ENCODE measurements at regions not wholly inside any gene's neighbourhood (a gene's known extent, or its start where the extent isn't known, plus 50 kb on each side); places are given as distances from the start of the nearest gene placed in this dataset.
"Not testable (repeated sequence)": the region's sequence is repeated elsewhere in the genome, so short reads cannot be mapped to it uniquely, and the experiment has no call there.

DNA sequence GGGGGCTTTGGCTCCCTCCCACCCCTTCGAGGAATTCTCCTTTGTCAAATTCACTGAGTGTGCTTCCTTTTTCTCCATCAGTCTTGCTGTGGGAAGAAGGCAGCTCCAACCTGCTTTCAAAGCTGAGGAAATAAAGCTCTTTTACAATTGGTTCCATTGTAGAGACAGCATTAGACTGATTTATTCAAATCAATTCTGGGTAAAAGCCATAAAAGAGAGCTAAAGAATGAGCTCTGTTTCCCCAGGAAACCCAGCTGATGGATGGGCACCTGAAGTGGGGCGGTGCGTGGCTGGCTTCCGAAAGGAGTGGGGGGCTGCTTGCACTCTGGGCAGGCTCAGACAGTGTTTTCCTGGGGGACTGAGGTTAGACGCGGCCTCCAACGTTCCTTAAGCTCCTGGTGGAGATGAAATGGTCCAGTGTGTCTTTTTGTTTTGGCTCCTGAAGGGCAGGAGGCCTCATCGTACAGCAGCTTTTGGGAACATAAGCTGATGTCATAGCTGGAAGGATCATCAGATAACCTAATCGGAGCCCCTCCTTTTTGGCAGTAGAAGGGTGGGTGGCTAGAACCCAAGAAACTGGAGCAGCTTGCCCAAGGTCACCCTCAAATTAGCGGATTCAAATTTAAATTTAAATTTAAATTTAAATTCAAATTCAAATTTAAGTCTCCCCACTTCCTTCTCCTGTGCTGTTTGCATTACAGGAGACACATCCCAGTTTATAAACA, 128.5 kb upstream of the EEF2KMT start:
- H3K9me3 Mint-ChIP-seq, result no peaks in the 10 kb centered on the region
- H3K4me3 Mint-ChIP-seq, result no peak overlapping the region
- peaks cover 32% of the 10 kb centered on the region for H3K27me3 Mint-ChIP-seq (ENCODE audit: low read depth)
- peaks cover 10% of the 10 kb centered on the region for H3K4me1 Mint-ChIP-seq
- H3K36me3 Mint-ChIP-seq (ENCODE audit: low read depth), result no peaks in the 10 kb centered on the region
- DNase-seq (ENCODE audit: low read depth, low spot score), result no peak
- TF ChIP-seq, protein P1, sequence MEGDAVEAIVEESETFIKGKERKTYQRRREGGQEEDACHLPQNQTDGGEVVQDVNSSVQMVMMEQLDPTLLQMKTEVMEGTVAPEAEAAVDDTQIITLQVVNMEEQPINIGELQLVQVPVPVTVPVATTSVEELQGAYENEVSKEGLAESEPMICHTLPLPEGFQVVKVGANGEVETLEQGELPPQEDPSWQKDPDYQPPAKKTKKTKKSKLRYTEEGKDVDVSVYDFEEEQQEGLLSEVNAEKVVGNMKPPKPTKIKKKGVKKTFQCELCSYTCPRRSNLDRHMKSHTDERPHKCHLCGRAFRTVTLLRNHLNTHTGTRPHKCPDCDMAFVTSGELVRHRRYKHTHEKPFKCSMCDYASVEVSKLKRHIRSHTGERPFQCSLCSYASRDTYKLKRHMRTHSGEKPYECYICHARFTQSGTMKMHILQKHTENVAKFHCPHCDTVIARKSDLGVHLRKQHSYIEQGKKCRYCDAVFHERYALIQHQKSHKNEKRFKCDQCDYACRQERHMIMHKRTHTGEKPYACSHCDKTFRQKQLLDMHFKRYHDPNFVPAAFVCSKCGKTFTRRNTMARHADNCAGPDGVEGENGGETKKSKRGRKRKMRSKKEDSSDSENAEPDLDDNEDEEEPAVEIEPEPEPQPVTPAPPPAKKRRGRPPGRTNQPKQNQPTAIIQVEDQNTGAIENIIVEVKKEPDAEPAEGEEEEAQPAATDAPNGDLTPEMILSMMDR (conservative IDR thresholded peaks at IDR 0.05), result no peak
- no peak overlapping the region for H3K27ac Mint-ChIP-seq (ENCODE audit: unreplicated experiment)

DNA sequence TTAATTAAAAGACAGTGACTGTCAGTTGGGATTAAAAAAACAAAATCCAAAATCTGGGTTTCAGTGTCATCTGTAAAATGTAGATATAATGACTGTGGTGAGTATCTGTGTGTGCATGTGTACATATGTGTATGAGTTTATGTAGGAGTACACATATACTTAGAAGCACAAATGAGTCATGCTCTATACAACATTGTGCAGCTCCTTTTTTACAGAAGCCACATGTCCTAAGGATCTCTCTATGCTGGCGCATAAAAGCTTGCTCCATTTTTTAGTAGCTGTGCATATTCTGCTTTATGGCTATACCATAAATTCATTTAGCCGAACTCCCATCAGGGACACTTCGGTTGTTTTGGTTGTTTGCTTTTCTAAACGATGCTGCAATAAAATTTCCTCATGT, 125.2 kb upstream of the EEF2KMT start:
- no peak for DNase-seq (ENCODE audit: low read depth, low spot score)
- Mint-ChIP-seq H3K4me1 (peaks cover 10% of the 10 kb centered on the region), H3K36me3 (ENCODE audit: low read depth) (no peaks in the 10 kb centered on the region), H3K4me3 (no peak overlapping the region), H3K27ac (ENCODE audit: unreplicated experiment) (no peak overlapping the region), H3K9me3 (peaks cover 3% of the 10 kb centered on the region), H3K27me3 (ENCODE audit: low read depth) (peaks cover 34% of the 10 kb centered on the region)
- TF ChIP-seq, protein P1 (conservative IDR thresholded peaks at IDR 0.05), result no peak

DNA sequence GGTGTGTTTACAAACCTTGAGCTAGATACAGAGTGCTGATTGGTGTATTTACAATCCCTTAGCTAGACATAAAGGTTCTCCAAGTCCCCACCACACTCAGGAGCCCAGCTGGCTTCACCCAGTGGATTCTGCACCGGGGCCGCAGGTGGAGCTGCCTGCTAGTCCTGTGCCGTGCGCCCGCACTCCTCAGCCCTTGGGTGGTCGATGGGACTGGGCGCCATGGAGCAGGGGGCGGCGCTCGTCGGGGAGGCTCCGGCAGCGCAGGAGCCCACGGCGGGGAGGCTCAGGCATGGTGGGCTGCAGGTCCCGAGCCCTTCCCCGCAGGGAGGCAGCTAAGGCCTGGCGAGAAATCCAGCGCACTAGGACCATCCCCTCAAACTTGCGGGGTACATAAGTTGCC, 124.2 kb upstream of the EEF2KMT start:
- DNase-seq (ENCODE audit: low read depth, low spot score); H3K9me3 Mint-ChIP-seq; H3K36me3 Mint-ChIP-seq (ENCODE audit: low read depth); H3K27ac Mint-ChIP-seq (ENCODE audit: unreplicated experiment); H3K4me3 Mint-ChIP-seq: not testable (repeated sequence)
- Mint-ChIP-seq H3K4me1 (peaks cover 10% of the 10 kb centered on the region), H3K27me3 (ENCODE audit: low read depth) (peaks cover 38% of the 10 kb centered on the region)

DNA sequence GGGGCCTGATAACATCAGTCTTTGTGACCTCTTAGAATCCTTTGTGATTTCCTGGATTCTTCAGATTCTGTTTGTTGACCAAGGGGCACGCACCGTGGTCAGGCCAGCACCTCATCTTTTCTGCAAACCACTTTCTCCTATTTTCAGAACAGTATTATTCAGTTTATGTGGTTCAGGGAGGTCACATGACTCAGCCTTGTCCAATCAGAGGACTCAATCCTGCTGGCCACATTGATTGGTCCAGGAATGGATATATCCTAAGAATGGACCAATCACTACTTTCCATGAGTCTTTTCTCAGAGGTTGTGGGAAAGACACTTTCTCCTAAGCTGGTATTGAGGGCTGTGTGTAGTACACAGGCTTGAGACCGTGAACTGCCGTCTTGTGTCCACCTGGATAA, 123.1 kb upstream of the EEF2KMT start:
- peaks cover 7% of the 10 kb centered on the region for H3K4me1 Mint-ChIP-seq
- no peak overlapping the region for H3K27ac Mint-ChIP-seq (ENCODE audit: unreplicated experiment)
- H3K4me3 Mint-ChIP-seq, result no peak overlapping the region
- H3K27me3 Mint-ChIP-seq (ENCODE audit: low read depth), result peaks cover 41% of the 10 kb centered on the region
- H3K36me3 Mint-ChIP-seq (ENCODE audit: low read depth), result no peaks in the 10 kb centered on the region
- H3K9me3 Mint-ChIP-seq, result peaks cover 3% of the 10 kb centered on the region
- no peak for DNase-seq (ENCODE audit: low read depth, low spot score)
- TF ChIP-seq, protein P1 (conservative IDR thresholded peaks at IDR 0.05), result no peak

DNA sequence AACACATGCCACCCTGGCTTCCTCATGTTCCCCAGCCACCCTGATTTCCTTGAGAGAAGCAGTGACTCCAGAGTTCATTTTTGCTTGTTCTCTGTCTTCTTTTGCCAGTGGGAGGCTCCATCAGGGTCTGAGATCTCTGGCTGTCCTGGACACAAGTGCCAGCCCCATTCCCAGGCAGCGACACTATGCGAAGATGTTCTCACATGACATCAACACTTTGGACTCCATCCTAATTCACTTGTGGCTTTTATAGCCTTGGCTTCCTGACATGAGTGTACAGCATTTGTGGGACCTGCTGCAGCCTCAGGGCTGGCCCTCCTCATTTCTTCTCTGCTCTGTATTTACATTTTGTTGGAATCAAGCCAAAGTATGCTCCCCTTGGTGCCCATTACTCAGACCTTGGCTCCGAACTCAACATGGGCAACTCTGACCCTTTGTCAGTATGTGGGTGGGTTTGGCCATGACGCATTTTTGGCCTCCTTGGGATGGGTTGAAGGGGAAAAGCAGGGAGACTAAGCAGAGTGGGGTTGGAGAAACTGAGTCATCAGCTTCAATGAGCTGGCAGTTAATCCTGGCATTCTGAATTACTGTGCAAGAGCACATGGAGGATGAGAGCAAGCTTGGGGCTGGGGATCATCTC, 119.0 kb upstream of the EEF2KMT start:
- TF ChIP-seq, protein P1 (conservative IDR thresholded peaks at IDR 0.05), result no peak
- H3K27ac Mint-ChIP-seq (ENCODE audit: unreplicated experiment), result no peak overlapping the region
- no peaks in the 10 kb centered on the region for H3K36me3 Mint-ChIP-seq (ENCODE audit: low read depth)
- no peak overlapping the region for H3K4me3 Mint-ChIP-seq
- peaks cover 4% of the 10 kb centered on the region for H3K4me1 Mint-ChIP-seq
- H3K9me3 Mint-ChIP-seq, result peaks cover 3% of the 10 kb centered on the region
- H3K27me3 Mint-ChIP-seq (ENCODE audit: low read depth), result peaks cover 58% of the 10 kb centered on the region
- DNase-seq (ENCODE audit: low read depth, low spot score), result no peak

DNA sequence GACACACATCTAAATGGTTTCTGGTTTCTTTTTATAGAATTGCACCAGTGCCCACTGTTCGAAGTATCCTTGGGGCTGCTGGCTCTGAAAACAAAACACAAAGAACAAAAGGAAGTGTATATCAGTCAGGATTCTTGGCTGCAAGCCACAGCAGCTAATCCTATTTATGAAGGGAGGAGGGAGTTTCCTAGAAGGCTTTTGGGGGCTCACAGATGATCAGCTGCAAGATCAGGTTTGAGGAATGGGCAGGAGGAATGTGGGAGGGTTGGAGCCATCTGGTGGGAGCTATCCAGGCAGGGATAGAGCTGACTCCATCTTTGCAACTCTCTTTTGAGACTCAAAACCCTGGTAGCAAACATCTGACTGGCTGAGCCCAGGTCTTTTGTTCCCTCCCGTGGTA, 118.3 kb upstream of the EEF2KMT start:
- Mint-ChIP-seq H3K4me3 (no peak overlapping the region), H3K36me3 (ENCODE audit: low read depth) (no peaks in the 10 kb centered on the region), H3K9me3 (peaks cover 3% of the 10 kb centered on the region), H3K27me3 (ENCODE audit: low read depth) (peaks cover 64% of the 10 kb centered on the region), H3K4me1 (peaks cover 4% of the 10 kb centered on the region), H3K27ac (ENCODE audit: unreplicated experiment) (no peak overlapping the region)
- TF ChIP-seq, protein P1 (conservative IDR thresholded peaks at IDR 0.05), result no peak
- DNase-seq (ENCODE audit: low read depth, low spot score), result no peak
